GM12864 (cell line): ENCODE measurements at regions not wholly inside any gene's neighbourhood (a gene's known extent, or its start where the extent isn't known, plus 50 kb on each side); places are given as distances from the start of the nearest gene placed in this dataset.

Source experiments
- DNase-seq: peaks from one replicate; pipeline ENCODE4 v3.0.0-alpha.2; 2011; ENCODE audit warnings: low read depth
- H3K4me3 ChIP-seq: 2 replicates; pipeline ENCODE4 v1.5.1; 2011; ENCODE audit warnings: mild to moderate bottlenecking, low read depth, low read length, control low read depth
- CTCF ChIP-seq: IDR thresholded peaks from 2 replicates; pipeline ENCODE4 v1.5.1; 2011; ENCODE audit warnings: low read depth, mild to moderate bottlenecking, moderate library complexity, low read length, control low read depth, inconsistent platforms; ENCODE audit errors: missing control alignments

GRCh38 chr4:151831526-151831925, 70.7 kb upstream of the GATB start:
- TF ChIP-seq CTCF = no peak
- no peak overlapping the region for H3K4me3 ChIP-seq
- DNase-seq = no peak

- no peak overlapping the region for H3K4me3 ChIP-seq
- DNase-seq = no peak
- TF ChIP-seq CTCF = no peak
These were observed 69.4 kb upstream of the GATB start for GRCh38 chr4:151830168-151830567.

GRCh38 chr4:151829309-151829708, 68.5 kb upstream of the GATB start:
- no peak for TF ChIP-seq CTCF
- DNase-seq = no peak
- H3K4me3 ChIP-seq = no peak overlapping the region

- DNase-seq = no peak
- no peak for TF ChIP-seq CTCF
- no peak overlapping the region for H3K4me3 ChIP-seq
These were observed 63.8 kb upstream of the GATB start for GRCh38 chr4:151824656-151825055.

- H3K4me3 ChIP-seq = no peak overlapping the region
- no peak for DNase-seq
- TF ChIP-seq CTCF = no peak
These were observed 61.5 kb upstream of the GATB start for GRCh38 chr4:151822331-151822730.

- DNase-seq = no peak
- no peak for TF ChIP-seq CTCF
- H3K4me3 ChIP-seq = no peak overlapping the region
These were observed 59.2 kb upstream of the GATB start for GRCh38 chr4:151820004-151820403.

GRCh38 chr4:151811403-151811802, 50.6 kb upstream of the GATB start:
- no peak for DNase-seq
- TF ChIP-seq CTCF = no peak
- H3K4me3 ChIP-seq = no peak overlapping the region
